DMS153 treated with DMSO at 0.1 percent for 48 hours (cell line): ENCODE measurements at regions not wholly inside any gene's neighbourhood (a gene's known extent, or its start where the extent isn't known, plus 50 kb on each side); places are given as distances from the start of the nearest gene placed in this dataset.
"Not testable (repeated sequence)": the region's sequence is repeated elsewhere in the genome, so short reads cannot be mapped to it uniquely, and the experiment has no call there.

Experiments used
- DNase-seq: peaks from one replicate; lab custom pipeline; 2025; ENCODE audit not compliant: unreplicated experiment; lab: John Stamatoyannopoulos, UW

DNA sequence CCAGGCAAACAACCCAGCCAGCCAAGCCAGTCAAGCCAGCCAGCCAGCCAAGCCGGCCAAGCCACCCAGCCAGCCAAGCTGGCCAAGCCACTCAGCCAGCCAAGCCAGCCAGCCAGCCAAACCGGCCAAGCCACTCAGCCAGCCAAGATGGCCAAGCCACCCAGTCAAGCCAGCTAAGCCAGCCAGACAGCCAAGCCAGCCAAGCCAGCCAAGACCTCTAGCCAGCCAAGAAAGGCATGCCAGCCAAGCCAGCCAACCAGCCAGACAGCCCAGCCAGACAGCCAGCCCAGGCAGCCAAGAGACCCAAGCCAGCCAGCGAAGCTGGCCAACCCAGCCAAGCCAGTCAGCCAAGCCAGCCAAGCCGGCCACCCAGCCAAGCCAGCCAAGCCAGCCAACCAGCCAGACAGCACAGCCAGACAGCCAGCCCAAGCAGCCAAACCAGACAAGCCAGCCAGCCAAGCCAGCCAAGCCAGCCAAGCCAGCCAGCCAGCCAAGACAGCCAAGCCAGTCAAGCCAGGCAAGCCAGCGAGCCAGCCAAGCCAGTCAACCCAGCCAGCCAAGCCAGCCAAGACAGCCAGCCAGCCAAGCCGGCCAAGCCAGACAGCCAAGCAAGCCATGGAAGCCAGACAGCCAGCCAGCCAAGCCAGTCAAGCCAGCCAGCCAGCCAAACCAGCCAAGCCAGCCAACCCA is 1598.0 kb downstream of the RPIA start:
- not testable (repeated sequence) for DNase-seq

DNA sequence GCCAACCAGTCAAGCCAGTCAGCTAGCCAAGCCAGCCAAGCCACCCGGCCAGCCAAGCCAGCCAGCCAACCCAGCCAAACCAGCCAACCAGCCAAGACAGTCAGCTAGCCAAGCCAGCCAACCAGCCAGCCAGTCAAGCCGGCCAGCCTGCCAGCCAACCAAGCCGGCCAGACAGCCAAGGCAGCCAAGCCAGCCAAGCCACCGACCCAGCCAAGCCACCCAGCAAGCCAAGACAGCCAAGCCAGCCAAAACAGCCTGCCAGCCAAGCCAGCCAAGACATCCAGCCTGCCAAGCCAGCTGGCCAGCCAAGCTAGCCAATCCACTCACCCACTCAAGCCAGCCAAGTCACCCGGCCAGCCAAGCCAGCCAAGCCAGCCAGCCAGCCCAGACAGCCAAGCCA is 1599.2 kb downstream of the RPIA start:
- not testable (repeated sequence) for DNase-seq

DNA sequence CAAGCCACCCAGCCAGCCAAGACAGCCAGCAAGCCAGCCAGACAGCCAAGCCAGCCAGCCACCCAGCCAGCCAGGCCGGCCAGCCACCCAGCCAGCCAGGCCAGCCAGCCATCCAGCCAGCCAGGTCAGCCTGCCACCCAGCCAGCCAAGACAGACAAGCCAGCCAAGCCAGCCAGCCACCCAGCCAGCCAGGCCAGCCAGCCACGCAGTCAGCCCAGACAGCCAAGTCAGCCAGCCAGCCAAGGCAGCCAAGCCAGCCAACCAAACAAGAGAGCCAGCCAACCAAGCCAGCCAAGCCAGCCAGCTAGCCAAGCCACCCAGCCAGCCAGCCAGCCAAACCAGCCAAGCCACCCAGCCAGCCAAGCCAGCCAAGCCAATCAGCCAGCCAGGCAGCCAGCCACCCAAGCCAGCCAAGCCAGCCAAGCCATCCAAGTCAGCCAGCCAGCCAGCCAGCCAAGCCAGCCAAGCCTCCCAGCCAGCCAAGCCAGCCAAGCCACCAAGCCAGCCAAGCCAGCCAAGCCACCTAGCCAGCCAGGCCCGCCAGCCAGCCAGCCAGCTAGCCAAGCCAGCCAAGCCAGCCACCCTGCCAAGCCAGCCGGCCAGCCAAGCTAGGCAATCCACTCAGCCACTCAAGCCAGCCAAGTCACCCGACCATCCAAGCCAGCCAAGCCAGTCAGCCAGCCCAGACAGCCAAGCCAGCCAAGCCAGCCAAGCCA is 1599.9 kb downstream of the RPIA start:
- not testable (repeated sequence) for DNase-seq

DNA sequence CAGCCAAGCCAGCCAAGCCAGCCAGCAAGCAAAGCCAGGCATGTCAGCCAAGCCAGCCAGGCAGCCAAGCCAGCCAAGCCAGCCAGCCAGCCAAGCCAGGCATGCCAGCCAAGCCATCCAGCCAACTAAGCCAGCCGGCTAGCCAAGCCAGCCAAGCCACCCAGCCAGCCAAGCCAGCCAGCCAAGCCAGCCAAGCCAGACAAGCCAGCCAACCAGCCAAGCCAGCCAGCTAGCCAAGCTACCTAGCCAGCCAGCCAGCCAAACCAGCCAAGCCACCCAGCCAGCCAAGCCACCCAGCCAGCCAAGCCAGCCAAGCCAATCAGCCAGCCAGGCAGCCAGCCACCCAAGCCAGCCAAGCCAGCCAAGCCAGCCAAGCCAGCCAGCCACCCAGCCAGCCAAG is 1600.5 kb downstream of the RPIA start:
- DNase-seq: not testable (repeated sequence)

DNA sequence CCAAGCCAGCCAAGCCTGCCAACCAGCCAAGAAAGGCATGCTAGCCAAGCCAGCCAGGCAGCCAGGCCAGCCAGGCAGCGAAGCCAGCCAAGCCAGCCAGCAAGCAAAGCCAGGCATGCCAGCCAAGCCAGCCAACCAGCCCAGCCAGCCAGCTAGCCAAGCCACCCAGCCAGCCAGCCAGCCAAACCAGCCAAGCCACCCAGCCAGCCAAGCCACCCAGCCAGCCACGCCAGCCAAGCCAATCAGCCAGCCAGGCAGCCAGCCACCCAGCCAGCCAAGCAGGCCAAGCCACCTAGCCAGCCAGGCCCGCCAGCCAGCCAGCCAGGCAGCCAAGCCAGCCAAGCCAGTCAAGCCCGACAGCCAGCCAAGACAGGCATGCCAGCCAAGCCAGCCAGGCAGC is 1601.0 kb downstream of the RPIA start:
- not testable (repeated sequence) for DNase-seq

DNA sequence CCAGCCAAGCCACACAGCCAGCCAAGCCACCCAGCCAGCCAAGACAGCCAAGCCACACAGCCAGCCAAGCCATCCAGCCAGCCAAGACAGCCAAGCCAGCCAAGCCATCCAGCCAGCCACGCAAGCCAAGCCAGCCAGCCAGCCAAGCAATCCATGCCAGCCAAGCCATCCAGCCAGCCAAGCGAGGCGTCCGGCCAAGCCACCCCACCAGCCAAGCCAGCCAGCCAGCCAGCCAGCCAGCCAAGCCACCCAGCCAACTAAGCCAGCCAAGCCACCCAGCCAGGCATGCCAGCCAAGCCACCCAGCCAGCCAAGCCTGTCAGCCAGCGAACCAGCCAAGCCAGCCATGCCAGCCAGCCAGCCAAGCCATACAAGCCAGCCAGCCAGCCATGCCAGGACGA is 1601.8 kb downstream of the RPIA start:
- DNase-seq: not testable (repeated sequence)

DNA sequence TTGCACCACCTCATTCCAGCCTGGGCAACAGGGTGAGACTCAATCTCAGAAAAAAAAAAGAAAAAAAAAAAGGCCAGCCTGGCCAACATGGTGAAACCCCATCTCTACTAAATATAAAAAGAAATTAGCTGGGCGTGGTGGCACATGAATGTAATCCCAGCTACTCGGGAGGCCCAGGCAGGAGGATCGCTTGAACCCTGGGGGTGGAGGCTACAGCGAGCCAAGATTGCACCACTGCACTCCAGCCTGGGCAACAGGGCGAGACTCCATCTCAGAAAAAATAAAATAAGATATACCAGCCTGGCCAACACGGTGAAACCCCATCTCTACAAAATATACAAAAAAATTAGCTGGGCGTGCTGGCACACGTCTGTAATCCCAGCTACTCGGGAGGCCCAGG is 1602.3 kb downstream of the RPIA start:
- DNase-seq: not testable (repeated sequence)

DNA sequence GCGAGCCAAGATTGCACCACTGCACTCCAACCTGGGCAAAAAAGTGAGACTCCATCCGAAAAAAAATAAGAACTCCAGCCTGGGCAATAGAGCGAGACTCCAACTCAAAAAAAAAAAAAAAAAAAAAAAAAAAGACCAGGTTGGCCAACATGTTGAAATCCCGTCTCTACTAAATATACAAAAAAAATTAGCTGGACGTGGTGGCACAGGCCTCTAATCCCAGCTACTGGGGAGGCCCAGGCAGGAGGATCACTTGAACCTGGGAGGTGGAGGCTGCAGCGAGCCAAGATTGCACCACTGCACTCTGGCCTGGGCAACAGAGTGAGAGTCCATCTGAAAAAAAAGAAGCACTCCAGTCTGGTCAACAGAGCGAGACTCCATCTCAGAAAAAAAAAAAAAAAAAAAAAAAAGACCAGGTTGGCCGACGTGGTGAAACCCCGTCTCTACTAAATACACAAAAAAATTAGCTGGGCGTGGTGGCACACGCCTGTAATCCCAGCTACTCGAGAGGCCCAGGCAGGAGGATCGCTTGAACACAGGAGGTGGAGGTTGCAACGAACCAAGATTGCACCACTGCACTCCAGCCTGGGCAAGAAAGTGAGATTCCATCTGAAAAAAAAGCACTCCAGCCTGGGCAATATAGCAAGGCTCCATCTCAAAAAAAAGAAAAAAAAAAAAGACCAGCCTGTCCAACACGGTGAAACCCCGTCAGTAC is 1603.7 kb downstream of the RPIA start:
- DNase-seq: not testable (repeated sequence)

DNA sequence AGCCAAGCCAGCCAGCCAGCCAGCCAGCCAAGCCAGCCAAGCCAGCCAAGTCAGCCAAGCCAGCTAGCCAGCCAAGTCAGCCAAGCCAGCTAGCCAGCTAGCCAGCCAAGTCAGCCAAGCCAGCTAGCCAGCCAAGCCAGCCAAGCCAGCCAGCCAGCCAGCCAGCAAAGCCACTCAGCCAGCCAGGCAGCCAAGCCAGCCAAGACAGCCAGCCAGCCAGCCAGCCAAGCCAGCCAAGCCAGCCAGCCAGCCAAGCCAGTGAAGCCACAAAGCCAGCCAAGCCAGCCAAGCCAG is 1605.0 kb downstream of the RPIA start:
- DNase-seq: not testable (repeated sequence)

DNA sequence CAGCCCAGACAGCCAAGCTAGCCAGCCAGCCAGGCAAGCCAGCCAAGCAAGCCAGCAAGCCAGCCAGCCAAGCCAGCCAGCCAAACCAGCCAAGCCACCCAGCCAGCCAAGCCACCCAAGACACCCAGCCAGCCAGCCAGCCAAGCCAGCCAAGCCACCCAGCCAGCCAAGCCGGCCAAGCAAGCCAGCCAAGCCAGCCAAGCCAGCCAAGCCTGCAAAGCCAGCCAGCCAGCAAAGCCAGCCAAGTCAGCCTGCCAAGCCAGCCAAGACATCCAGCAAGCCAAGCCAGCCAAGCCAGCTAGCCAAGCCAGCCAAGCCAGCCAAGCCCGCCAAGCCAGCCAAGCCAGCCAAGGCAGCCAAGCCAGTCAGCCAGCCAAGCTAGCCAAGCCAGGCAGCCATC is 1606.2 kb downstream of the RPIA start:
- DNase-seq: not testable (repeated sequence)

DNA sequence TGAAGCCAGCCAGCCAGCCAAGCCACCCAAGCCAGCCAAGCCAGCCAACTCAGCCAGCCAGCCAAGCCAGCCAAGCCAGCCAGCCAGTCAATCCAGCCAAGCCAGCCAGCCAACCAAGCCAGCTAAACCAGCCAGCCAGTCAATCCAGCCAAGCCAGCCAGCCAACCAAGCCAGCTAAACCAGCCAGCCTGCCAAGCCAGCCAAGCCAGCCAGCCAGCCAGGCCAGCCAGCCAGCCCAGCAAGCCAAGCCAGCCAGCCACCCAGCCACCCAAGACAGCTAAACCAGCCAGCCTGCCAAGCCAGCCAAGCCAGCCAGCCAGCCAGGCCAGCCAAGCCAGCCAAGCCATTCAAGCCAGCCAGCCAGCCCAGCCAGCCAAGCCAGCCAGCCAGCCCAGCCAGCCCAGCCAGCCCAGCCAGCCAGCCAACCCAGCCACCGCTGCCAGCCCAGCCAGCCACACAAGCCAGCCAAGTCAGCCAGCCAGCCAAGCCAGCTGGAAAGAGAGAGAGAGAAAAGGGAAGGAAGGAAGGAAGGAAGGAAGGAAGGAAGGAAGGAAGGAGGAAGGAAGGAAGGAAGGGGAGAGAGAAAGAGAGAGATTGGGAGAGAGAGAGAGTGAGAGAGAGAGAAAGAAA is 1606.8 kb downstream of the RPIA start:
- not testable (repeated sequence) for DNase-seq

DNA sequence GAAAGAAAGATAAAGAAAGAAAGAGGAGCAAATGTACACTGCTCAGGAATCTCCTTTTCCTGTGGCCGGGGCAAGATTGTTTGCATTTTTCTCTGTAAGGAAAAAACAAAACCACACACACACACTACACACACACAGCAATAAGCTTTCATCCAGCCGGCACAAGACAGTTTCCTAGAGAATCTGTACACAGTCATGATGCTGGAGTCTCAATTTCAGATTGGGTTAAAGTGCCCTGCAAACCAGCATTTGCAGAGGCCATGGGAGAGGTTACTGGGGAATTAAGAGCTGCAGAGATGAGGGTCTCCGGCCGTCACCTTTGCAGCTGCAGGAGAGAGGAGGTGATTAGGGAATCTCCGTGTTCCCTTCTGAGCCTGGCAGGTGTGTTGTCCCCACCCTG is 1607.5 kb downstream of the RPIA start:
- DNase-seq: not testable (repeated sequence)

DNA sequence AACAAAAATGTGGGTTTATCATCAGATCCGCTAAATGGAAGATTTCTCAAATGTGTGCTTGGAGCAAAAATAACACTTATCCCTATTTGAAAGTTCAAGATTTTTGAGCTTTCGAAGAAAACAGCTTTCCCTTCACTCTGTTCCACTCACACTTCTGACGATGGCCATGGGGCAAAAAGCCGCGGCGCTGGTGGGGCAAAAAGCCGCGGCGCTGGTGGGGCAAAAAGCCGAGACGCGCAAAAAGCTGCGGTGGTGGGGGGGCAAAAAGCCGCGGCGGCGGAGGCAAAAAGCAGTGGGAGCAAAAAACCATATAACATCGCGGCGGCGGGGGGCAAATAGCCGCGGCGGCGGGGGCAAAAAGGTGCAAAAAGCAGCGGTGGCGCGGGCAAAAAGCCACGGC is 1631.5 kb downstream of the RPIA start:
- DNase-seq: not testable (repeated sequence)

DNA sequence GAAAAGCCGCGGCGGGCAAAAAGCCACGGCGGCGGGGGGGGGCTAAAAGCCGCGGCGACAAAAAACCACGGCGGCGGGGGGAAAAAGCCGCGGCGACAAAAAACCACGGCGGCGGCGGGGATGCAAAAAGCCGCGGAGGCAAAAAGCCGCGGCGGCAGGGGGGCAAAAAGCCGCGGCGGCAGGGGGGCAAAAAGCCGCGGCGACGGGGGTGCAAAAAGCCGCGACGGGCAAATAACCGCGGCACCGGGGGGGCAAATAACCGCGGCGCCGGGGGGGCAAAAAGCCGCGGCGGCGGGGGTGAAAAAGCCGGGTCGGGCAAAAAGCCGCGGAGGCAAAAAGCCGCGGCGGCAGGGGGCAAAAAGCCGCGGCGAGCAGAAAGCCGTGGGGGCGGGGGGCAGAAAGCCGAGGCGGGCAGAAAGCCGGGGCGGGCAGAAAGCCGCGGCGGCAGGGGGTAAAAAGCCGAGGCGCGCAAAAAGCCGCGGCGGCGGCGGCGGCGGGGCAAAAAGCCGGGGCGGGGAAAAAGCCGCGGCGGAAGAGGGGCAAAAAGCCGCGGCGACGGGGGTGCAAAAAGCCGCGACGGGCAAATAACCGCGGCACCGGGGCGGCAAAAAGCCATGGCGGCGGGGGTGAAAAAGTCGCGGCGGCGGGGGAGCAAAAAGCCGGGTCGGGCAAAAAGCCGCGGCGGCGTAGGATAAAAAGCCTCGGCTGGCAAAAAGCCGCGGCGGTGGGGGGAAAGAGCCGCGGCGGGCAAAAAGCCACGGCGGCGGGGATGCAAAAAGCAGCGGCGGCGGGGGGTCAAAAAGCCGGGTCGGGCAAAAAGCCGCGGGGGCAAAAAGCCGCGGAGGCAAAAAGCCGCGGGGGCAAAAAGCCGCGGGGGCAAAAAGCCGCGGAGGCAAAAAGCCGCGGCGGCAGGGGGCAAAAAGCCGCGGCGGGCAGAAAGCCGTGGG is 1632.4 kb downstream of the RPIA start:
- DNase-seq: not testable (repeated sequence)

DNA sequence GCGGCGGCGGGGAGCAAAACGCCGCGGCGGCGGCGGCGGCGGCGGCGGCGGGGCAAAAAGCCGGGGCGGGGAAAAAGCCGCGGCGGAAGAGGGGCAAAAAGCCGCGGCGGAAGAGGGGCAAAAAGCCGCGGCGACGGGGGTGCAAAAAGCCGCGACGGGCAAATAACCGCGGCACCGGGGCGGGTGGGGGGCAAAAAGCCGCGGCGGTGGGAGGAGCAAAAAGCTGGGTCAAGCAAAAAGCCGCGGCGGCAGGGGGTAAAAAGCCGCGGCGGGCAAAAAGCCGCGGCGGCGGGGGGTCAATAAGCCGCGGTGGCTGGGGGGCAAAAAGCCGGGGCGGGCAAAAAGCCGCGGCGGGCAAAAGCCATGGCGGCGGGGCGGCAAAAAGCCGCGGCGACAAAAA is 1633.2 kb downstream of the RPIA start:
- not testable (repeated sequence) for DNase-seq

DNA sequence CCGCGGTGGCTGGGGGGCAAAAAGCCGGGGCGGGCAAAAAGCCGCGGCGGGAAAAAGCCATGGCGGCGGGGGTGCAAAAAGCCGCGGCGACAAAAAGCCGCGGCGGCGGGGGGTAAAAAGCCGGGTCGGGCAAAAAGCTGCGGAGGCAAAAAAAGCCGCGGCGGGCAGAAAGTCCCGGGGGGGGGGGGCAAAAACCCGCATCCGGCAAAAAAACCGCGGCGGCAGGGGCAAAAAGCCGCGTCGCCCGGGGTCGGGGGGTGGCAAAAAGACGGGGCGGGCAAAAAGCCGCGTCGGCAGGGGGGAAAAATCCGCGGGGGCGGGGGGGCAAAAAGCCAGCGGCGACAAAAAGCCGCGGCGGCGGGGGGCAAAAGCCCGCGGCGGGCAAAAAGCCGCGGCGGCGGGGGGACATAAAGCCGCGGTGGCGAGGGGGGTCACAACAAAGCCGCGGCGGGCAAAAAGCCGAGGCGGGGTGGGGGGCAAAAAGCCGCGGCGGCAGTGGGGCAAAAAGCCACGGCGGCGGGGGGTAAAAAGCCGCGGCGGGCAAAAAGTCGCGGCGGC is 1634.4 kb downstream of the RPIA start:
- DNase-seq: not testable (repeated sequence)

DNA sequence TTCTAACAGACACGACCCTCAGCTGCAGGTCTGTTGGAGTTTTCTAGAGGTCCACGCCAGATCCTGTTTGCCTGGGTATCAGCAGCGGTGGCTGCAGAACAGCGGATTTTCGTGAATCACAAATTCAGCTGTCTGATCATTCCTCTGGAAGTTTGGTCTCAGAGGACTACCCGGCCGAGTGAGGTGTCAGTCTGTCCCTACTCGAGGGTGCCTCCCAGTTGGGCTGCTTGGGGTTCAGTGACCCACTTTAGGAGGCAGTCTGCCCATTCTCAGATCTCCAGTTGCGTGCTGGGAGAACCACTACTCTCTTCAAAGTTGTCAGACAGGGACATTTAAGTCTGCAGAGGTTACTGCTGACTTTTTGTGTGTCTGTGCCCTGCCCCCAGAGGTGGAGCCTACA is 1664.1 kb downstream of the RPIA start:
- DNase-seq: not testable (repeated sequence)

DNA sequence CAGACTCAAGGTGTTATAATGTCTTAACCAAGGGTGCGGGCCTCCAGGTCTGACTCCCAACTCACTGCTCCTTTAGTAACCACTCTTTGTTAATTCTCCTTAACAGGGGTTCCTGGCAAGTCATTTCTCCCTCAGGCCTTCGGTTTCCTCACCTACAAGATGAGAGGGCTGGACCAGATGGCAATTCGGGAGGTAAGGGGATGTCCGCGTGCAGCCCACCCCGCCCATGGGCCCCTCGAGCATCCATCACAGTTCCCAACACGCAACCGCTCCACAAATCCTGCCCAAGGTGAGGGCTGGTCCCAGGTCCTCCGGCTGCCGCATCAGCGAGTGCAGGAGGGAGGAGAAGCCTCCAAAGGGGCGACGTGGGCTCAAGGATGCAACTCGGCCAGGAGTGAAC is 1667.9 kb downstream of the RPIA start:
- DNase-seq: not testable (repeated sequence)

DNA sequence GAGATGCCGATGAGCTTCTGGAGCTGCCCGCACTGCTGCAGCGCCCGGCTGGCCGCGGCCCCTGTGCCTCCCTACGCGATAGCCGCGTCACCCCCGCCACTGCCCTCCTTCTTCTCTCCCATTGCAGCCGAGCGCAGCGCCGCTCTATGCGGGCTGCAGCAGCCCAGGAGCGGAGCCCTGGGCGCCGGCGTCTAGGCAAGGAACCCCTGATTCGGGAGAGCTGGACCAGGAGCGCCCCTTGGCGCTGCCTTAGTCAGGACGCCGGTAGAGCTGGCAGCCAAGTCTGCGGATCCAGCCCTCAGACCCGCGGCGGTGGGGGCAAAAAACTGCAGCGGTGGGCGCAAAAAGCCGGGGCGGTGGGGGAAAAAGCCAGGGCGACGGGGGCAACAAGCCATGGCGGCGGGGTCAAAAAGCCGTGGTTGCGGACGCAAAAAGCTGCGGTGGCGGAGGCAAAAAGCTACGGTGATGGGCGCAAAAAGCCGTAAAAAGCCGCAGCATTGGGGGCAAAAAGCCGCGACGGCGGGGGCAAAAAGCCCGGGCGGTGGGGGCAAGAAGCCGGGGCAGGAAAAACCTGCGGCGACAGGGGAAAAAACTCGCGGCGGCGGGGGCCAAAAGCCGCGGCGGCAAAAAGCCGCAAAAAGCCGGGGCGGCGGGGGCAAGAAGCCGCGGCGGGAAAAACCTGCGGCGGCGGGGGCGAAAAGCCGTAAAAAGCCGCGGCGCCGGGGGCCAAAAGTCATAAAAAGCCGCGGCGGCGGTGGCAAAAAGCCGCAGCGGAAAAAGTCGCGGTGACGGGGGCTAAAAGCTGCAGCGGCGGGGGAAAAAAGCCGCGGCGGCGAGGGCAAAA is 1668.6 kb downstream of the RPIA start:
- not testable (repeated sequence) for DNase-seq
